SW 1271 (cell line): ENCODE measurements at regions not wholly inside any gene's neighbourhood (a gene's known extent, or its start where the extent isn't known, plus 50 kb on each side); places are given as distances from the start of the nearest gene placed in this dataset.
A peak's percentile ranks its signal among the peaks of the same experiment; 100 is the strongest.

Source experiments
- DNase-seq, 2 experiments: peaks; one replicate each; lab custom pipeline; 2025; lab: John Stamatoyannopoulos, UW

GRCh38 chr20:52261792-52262191 is 70.2 kb upstream of the ZFP64 start:
- DNase-seq: no peak

- no peak for DNase-seq
Observed at GRCh38 chr20:52259295-52259694, 67.7 kb upstream of the ZFP64 start.

GRCh38 chr20:52256454-52256853 is 64.9 kb upstream of the ZFP64 start:
- no peak for DNase-seq

- no peak for DNase-seq
Observed at GRCh38 chr20:52252664-52253063, 61.1 kb upstream of the ZFP64 start.

GRCh38 chr20:52251827-52252226 is 60.2 kb upstream of the ZFP64 start:
- no peak for DNase-seq

GRCh38 chr20:52251136-52251700 is 59.6 kb upstream of the ZFP64 start:
- DNase-seq: no peak

- DNase-seq: no peak
Observed at GRCh38 chr20:52247548-52247947, 56.0 kb upstream of the ZFP64 start.

GRCh38 chr20:52246366-52246765 is 54.8 kb upstream of the ZFP64 start:
- DNase-seq: no peak

- no peak for DNase-seq
Observed at GRCh38 chr20:52244702-52245101, 53.1 kb upstream of the ZFP64 start.

GRCh38 chr20:52242237-52243230 is 51.0 kb upstream of the ZFP64 start:
- peak in 1 of 2 experiments; percentile 58 for DNase-seq
